H1 (cell line): ENCODE measurements at regions not wholly inside any gene's neighbourhood (a gene's known extent, or its start where the extent isn't known, plus 50 kb on each side); places are given as distances from the start of the nearest gene placed in this dataset.

ENCODE experiments used
- CTCF ChIA-PET: fragments of 300-600 bp; sonication (Branson Sonifier 250); formaldehyde crosslinking; loops from one replicate; lab custom pipeline; 2021; ENCODE audit not compliant: partially characterized antibody; lab: Charles Lee
- POLR2A ChIA-PET: fragments of 300-600 bp; sonication (Branson Sonifier 250); formaldehyde crosslinking; loops from one replicate; lab custom pipeline; 2021; ENCODE audit warnings: inconsistent platforms; ENCODE audit not compliant: partially characterized antibody; lab: Charles Lee
- DNase-seq, 2 experiments: peaks; one replicate each; pipeline versions ENCODE4 v3.0.0 to v3.0.0-alpha.2; 2010 to 2022; ENCODE audit warnings: low spot score in 2 of 2, low read depth in 1 of 2, mixed read lengths in 1 of 2
- FAIRE-seq: peaks from 2 replicates; lab custom pipeline; 2011; peaks lifted over from hg19 to GRCh38; lab: Jason Lieb, UNC
- H2AFZ ChIP-seq: 2 replicates; pipeline ENCODE4 v1.8.1; 2012; ENCODE audit warnings: low read length, inconsistent platforms
- H2AK5ac ChIP-seq: 2 replicates; pipeline ENCODE4 v1.6.1; 2013; ENCODE audit warnings: low read depth, low read length
- H2BK120ac ChIP-seq: replicated peaks from 2 replicates; pipeline ENCODE3; 2013; ENCODE audit warnings: low read depth, low read length, inconsistent platforms
- H2BK12ac ChIP-seq: 2 replicates; pipeline ENCODE4 v1.6.1; 2013; ENCODE audit warnings: low read depth, low read length
- H2BK15ac ChIP-seq: 2 replicates; pipeline ENCODE4 v1.6.1; 2013; ENCODE audit warnings: low read length
- H2BK20ac ChIP-seq: 2 replicates; pipeline ENCODE4 v1.6.1; 2013; ENCODE audit warnings: low read length
- H2BK5ac ChIP-seq: 2 replicates; pipeline ENCODE4 v1.6.1; 2013; ENCODE audit warnings: low read depth, low read length
- H3K14ac ChIP-seq: 2 replicates; pipeline ENCODE4 v1.6.1; 2013; ENCODE audit warnings: inconsistent platforms; ENCODE audit not compliant: insufficient read length
- H3K18ac ChIP-seq: 2 replicates; pipeline ENCODE4 v1.6.1; 2013; ENCODE audit warnings: low read length; ENCODE audit errors: extremely low read depth
- H3K23ac ChIP-seq: 2 replicates; pipeline ENCODE4 v1.6.1; 2013; ENCODE audit warnings: inconsistent platforms; ENCODE audit not compliant: insufficient read length
- H3K23me2 ChIP-seq: 2 replicates; pipeline ENCODE4 v1.6.1; 2013; ENCODE audit warnings: low read depth, low read length
- H3K27ac ChIP-seq: 2 replicates; pipeline ENCODE4 v1.6.1; 2011; ENCODE audit warnings: low read depth, low read length, inconsistent platforms
- H3K27me3 ChIP-seq, 4 experiments: replicated peaks in 1 of 4; 1 replicate in 1 of 4; 2 replicates in 3 of 4; pipeline versions ENCODE4 v1.6.1 to v1.8.1; 2011 to 2013; ENCODE audit warnings: low read length in 3 of 4, mild to moderate bottlenecking in 3 of 4, inconsistent platforms in 2 of 4, mixed read lengths in 2 of 4, moderate library complexity in 1 of 4; ENCODE audit not compliant: control insufficient read depth in 3 of 4, insufficient read depth in 3 of 4; ENCODE audit errors: extremely low read depth in 1 of 4
- H3K36me3 ChIP-seq, 4 experiments: 2 replicates each; pipeline versions ENCODE4 v1.6.1 to v1.8.1; 2011 to 2013; ENCODE audit warnings: mild to moderate bottlenecking in 4 of 4, low read length in 3 of 4, moderate library complexity in 2 of 4, control low read depth in 1 of 4, inconsistent platforms in 1 of 4; ENCODE audit not compliant: insufficient read depth in 4 of 4, control insufficient read depth in 2 of 4
- H3K4ac ChIP-seq: replicated peaks from 2 replicates; pipeline ENCODE3; 2013; ENCODE audit warnings: low read length, low read depth, mixed read lengths, inconsistent platforms; ENCODE audit not compliant: insufficient read length
- H3K4me1 ChIP-seq, 4 experiments: replicated peaks in 1 of 4; 1 replicate in 1 of 4; 2 replicates in 3 of 4; pipeline versions ENCODE4 v1.6.1 to v1.8.1; 2011 to 2013; ENCODE audit warnings: low read length in 3 of 4, inconsistent platforms in 2 of 4, mixed read lengths in 1 of 4; ENCODE audit not compliant: insufficient read depth in 4 of 4, control insufficient read depth in 3 of 4
- H3K4me2 ChIP-seq, 2 experiments: 2 replicates each; pipeline versions ENCODE4 v1.6.1 to v1.8.1; 2011 to 2013; ENCODE audit warnings: low read depth in 2 of 2, low read length in 2 of 2, control low read depth in 1 of 2, inconsistent platforms in 1 of 2, mild to moderate bottlenecking in 1 of 2; ENCODE audit not compliant: insufficient read depth in 1 of 2
- H3K4me3 ChIP-seq, 4 experiments: fragments of 200-600, 300-600 bp in 1 of 4; sonication (generic), shearing (Covaris generic), sonication (Bioruptor Twin) in 1 of 4; 2 replicates each; pipeline versions ENCODE4 v1.5.1 to v1.8.1; 2011 to 2016; ENCODE audit warnings: low read length in 4 of 4, low read depth in 3 of 4, control low read depth in 2 of 4, inconsistent platforms in 2 of 4, mild to moderate bottlenecking in 2 of 4, mixed read lengths in 1 of 4, moderate library complexity in 1 of 4; ENCODE audit not compliant: insufficient read depth in 2 of 4; ENCODE audit errors: extremely low read depth in 1 of 4
- H3K56ac ChIP-seq: replicated peaks from 2 replicates; pipeline ENCODE3; 2013; ENCODE audit warnings: low read depth, mild to moderate bottlenecking, mixed read lengths, low read length, inconsistent platforms; ENCODE audit not compliant: insufficient read length
- H3K79me1 ChIP-seq: 2 replicates; pipeline ENCODE4 v1.6.1; 2013; ENCODE audit warnings: low read depth, low read length, control low read depth
- H3K79me2 ChIP-seq, 2 experiments: 2 replicates each; pipeline versions ENCODE4 v1.6.1 to v1.8.1; 2012 to 2013; ENCODE audit warnings: low read length in 2 of 2, mild to moderate bottlenecking in 2 of 2, inconsistent platforms in 1 of 2; ENCODE audit not compliant: insufficient read depth in 2 of 2, control insufficient read depth in 1 of 2
- H3K9ac ChIP-seq, 4 experiments: replicated peaks in 1 of 4; 1 replicate in 1 of 4; 2 replicates in 3 of 4; pipeline versions ENCODE4 v1.6.1 to v1.8.1; 2011 to 2013; ENCODE audit warnings: low read depth in 3 of 4, low read length in 3 of 4, control low read depth in 2 of 4, mild to moderate bottlenecking in 2 of 4, moderate library complexity in 2 of 4, inconsistent platforms in 1 of 4; ENCODE audit errors: extremely low read depth in 1 of 4
- H3K9me3 ChIP-seq, 2 experiments: 2 replicates each; pipeline versions ENCODE4 v1.6.1 to v1.8.1; 2012 to 2013; ENCODE audit warnings: mild to moderate bottlenecking in 2 of 2, moderate library complexity in 2 of 2, control low read depth in 1 of 2, inconsistent platforms in 1 of 2, low read depth in 1 of 2, low read length in 1 of 2, mixed read lengths in 1 of 2; ENCODE audit not compliant: insufficient read depth in 2 of 2
- H4K20me1 ChIP-seq, 2 experiments: replicated peaks in 1 of 2; 2 replicates each; pipeline versions ENCODE3 to v1.8.1; 2011 to 2013; ENCODE audit warnings: inconsistent platforms in 2 of 2, low read length in 2 of 2, mild to moderate bottlenecking in 1 of 2; ENCODE audit not compliant: insufficient read depth in 2 of 2, control insufficient read depth in 1 of 2
- H4K5ac ChIP-seq: 2 replicates; pipeline ENCODE4 v1.6.1; 2013; ENCODE audit warnings: low read length, low read depth, mixed read lengths, inconsistent platforms; ENCODE audit not compliant: insufficient read length
- H4K8ac ChIP-seq: 2 replicates; pipeline ENCODE4 v1.8.0; 2013; ENCODE audit warnings: mild to moderate bottlenecking, moderate library complexity, low read length, inconsistent platforms; ENCODE audit not compliant: insufficient read depth; ENCODE audit errors: extremely low read depth
- H4K91ac ChIP-seq: replicated peaks from 2 replicates; pipeline ENCODE3; 2013; ENCODE audit warnings: low read length, mixed read lengths, inconsistent platforms; ENCODE audit not compliant: insufficient read length
- ASH2L ChIP-seq: fragments of 200-600, 300-600 bp; sonication (generic); IDR thresholded peaks from one replicate; pipeline ENCODE4 v1.7.1; 2017; ENCODE audit warnings: low read length
- EP300 ChIP-seq, 2 experiments: IDR thresholded peaks; 1 replicate in 1 of 2; 2 replicates in 1 of 2; pipeline ENCODE4 v1.6.1; 2011 to 2012; ENCODE audit warnings: low read depth in 2 of 2, low read length in 2 of 2, mild to moderate bottlenecking in 2 of 2, borderline replicate concordance in 1 of 2, inconsistent platforms in 1 of 2, moderate library complexity in 1 of 2
- FOSL1 ChIP-seq: IDR thresholded peaks from 2 replicates; pipeline ENCODE4 v1.6.1; 2011; ENCODE audit warnings: mild to moderate bottlenecking, low read depth, low read length, moderate library complexity; ENCODE audit not compliant: insufficient read depth
- KDM4A ChIP-seq: IDR thresholded peaks from one replicate; pipeline ENCODE4 v1.7.1; 2012; ENCODE audit warnings: low read depth, mild to moderate bottlenecking, moderate library complexity, low read length, inconsistent platforms; ENCODE audit not compliant: severe bottlenecking
- KDM5A ChIP-seq: fragments of 200-600 bp; IDR thresholded peaks from 2 replicates; pipeline ENCODE4 v1.7.1; 2012; ENCODE audit warnings: mild to moderate bottlenecking, low read length, inconsistent platforms, mixed read lengths
- MAFK ChIP-seq: IDR thresholded peaks from 2 replicates; pipeline ENCODE4 v1.6.1; 2012; ENCODE audit warnings: low read depth, mild to moderate bottlenecking, improper control_type of control experiment, low read length
- NRF1 ChIP-seq: IDR thresholded peaks from 2 replicates; pipeline ENCODE4 v1.6.1; 2011; ENCODE audit warnings: mild to moderate bottlenecking, low read depth, low read length, improper control_type of control experiment
- POLR2AphosphoS5 ChIP-seq: IDR thresholded peaks from 2 replicates; pipeline ENCODE4 v1.6.1; 2011; ENCODE audit warnings: low read depth, low read length
- RNF2 ChIP-seq: fragments of 200-900, 300-1000 bp; sonication (generic); IDR thresholded peaks from 2 replicates; pipeline ENCODE4 v1.7.1; 2016; ENCODE audit warnings: borderline replicate concordance, low read depth, mild to moderate bottlenecking, antibody characterized with exemption, low read length; ENCODE audit not compliant: poor library complexity, severe bottlenecking; ENCODE audit errors: missing control alignments
- RXRA ChIP-seq: IDR thresholded peaks from 2 replicates; pipeline ENCODE4 v1.6.1; 2011; ENCODE audit warnings: low read depth, mild to moderate bottlenecking, low read length, moderate library complexity; ENCODE audit not compliant: insufficient read depth
- TEAD4 ChIP-seq: IDR thresholded peaks from 2 replicates; pipeline ENCODE4 v1.6.1; 2012; ENCODE audit warnings: low read depth, low read length, inconsistent platforms, mixed read lengths
- USF2 ChIP-seq: IDR thresholded peaks from 2 replicates; pipeline ENCODE4 v1.6.1; 2011; ENCODE audit warnings: low read length, improper control_type of control experiment
- ZNF274 ChIP-seq: IDR thresholded peaks from 2 replicates; pipeline ENCODE4 v1.7.0; 2012; ENCODE audit warnings: low read length, borderline replicate concordance; ENCODE audit errors: extremely low read depth
- WGBS, 2 experiments: shearing (Covaris generic) in 1 of 2; methylation state at CpG; one replicate each; pipeline versions ENCODE4 v1.1.6 to v1.1.7; 2013 to 2015; ENCODE audit warnings: low lambda C conversion rate in 2 of 2, mixed read lengths in 2 of 2, inconsistent platforms in 1 of 2, low coverage in 1 of 2, missing lambda C conversion rate in 1 of 2; ENCODE audit not compliant: insufficient replicate concordance in 2 of 2, insufficient coverage in 1 of 2, insufficient read length in 1 of 2; ENCODE audit errors: extremely low coverage in 1 of 2, missing lambda C conversion rate in 1 of 2; 5-methylcytosine and 5-hydroxymethylcytosine counted together

GRCh38 chr16:64085296-64085695 is 1036.6 kb downstream of the CDH11 start:
- CTCF ChIA-PET: no interaction called here
- TF ChIP-seq MAFK (no peak), EP300 (IDR thresholded peaks at IDR 0.05; ENCODE audit: borderline replicate concordance in 1 of 2, low read depth in 2 of 2, low read length in 2 of 2) (no peak), NRF1 (no peak), RNF2 (no peak), RXRA (no peak), TEAD4 (no peak), ASH2L (no peak), KDM4A (no peak), POLR2AphosphoS5 (no peak), ZNF274 (no peak), USF2 (no peak), FOSL1 (no peak), KDM5A (no peak)

More at GRCh38 chr16:64085296-64085695, 1036.6 kb downstream of the CDH11 start:
- Histone ChIP-seq H3K14ac (no peak overlapping the region), H3K36me3 (no peaks in the 10 kb centered on the region), H2AK5ac (no peak overlapping the region), H3K9me3 (no peaks in the 10 kb centered on the region), H2AFZ (no peak overlapping the region), H3K18ac (no peak overlapping the region), H4K8ac (no peak overlapping the region), H3K4me1 (no peaks in the 10 kb centered on the region), H3K27ac (no peak overlapping the region), H3K79me1 (no peaks in the 10 kb centered on the region), H3K27me3 (no peaks in the 10 kb centered on the region), H2BK20ac (no peak overlapping the region), H4K5ac (no peak overlapping the region), H3K56ac (no peak overlapping the region), H4K91ac (no peak overlapping the region), H2BK12ac (no peak overlapping the region), H3K9ac (no peak overlapping the region), H3K4me2 (no peak overlapping the region), H2BK5ac (no peak overlapping the region), H2BK120ac (no peak overlapping the region), H4K20me1 (no peaks in the 10 kb centered on the region), H3K23me2 (no peaks in the 10 kb centered on the region), H3K23ac (no peak overlapping the region), H3K4me3 (no peak overlapping the region), H3K4ac (no peak overlapping the region), H3K79me2 (no peaks in the 10 kb centered on the region), H2BK15ac (no peak overlapping the region)
- no peak for DNase-seq
- POLR2A ChIA-PET: no interaction called here
- 74% methylated on average over 4 of the region's 4 CpGs; no CpG with 5 or more reads in 1 of the 2 experiments for WGBS, 2 experiments
- no peak for FAIRE-seq
